ENCODE measurements at regions not wholly inside any gene's neighbourhood (a gene's known extent, or its start where the extent isn't known, plus 50 kb on each side); places are given as distances from the start of the nearest gene placed in this dataset.

GRCh38 chr7:142351145-142351544, 93.3 kb upstream of the PRSS58 start:
- TF ChIP-seq CTCF (conservative IDR thresholded peaks at IDR 0.05; ENCODE audit: low read depth, low read length) (no peak), EZH2 (IDR thresholded peaks at IDR 0.05; ENCODE audit: borderline replicate concordance, low read depth, low read length, poor library complexity, severe bottlenecking) (peak; percentile 57)
